LNCaP clone FGC (cell line): ENCODE measurements at regions not wholly inside any gene's neighbourhood (a gene's known extent, or its start where the extent isn't known, plus 50 kb on each side); places are given as distances from the start of the nearest gene placed in this dataset.

Source experiments
- DNase-seq: peaks from one replicate; pipeline ENCODE4 v3.0.0-alpha.2; 2011; ENCODE audit warnings: low read depth
- H3K4me3 ChIP-seq: 2 replicates; pipeline ENCODE4 v1.5.1; 2011; ENCODE audit warnings: mild to moderate bottlenecking, low read depth, low read length, control low read depth
- CTCF ChIP-seq: IDR thresholded peaks from 2 replicates; pipeline ENCODE4 v1.5.1; 2012; ENCODE audit warnings: mild to moderate bottlenecking; ENCODE audit not compliant: control insufficient read depth, insufficient read depth; ENCODE audit errors: extremely low read depth

DNA sequence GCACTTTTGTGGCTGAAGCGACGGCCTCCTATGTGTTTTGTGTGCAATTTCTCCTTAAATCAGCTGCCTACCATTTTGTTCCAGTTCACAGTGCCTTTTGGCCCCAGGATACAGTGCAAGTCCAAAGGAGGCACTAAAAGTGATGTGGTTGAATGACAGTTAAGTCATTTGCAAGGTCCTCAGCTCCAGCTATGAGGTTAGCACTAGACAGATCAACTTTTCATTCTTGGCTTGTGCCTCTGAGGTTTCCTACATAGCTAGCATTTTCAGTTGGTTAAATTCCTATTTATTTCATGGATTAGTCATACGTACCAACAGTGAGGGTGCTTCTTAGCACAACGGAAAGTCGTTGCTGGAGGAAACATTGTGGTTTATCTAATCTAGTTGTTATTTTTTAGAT, 59.3 kb upstream of the NTPCR start:
- no peak for TF ChIP-seq CTCF
- no peak for DNase-seq
- no peak overlapping the region for H3K4me3 ChIP-seq

GRCh38 chr1:232891656-232892317, 58.6 kb upstream of the NTPCR start:
- no peak for TF ChIP-seq CTCF
- DNase-seq: no peak
- H3K4me3 ChIP-seq: no peak overlapping the region

DNA sequence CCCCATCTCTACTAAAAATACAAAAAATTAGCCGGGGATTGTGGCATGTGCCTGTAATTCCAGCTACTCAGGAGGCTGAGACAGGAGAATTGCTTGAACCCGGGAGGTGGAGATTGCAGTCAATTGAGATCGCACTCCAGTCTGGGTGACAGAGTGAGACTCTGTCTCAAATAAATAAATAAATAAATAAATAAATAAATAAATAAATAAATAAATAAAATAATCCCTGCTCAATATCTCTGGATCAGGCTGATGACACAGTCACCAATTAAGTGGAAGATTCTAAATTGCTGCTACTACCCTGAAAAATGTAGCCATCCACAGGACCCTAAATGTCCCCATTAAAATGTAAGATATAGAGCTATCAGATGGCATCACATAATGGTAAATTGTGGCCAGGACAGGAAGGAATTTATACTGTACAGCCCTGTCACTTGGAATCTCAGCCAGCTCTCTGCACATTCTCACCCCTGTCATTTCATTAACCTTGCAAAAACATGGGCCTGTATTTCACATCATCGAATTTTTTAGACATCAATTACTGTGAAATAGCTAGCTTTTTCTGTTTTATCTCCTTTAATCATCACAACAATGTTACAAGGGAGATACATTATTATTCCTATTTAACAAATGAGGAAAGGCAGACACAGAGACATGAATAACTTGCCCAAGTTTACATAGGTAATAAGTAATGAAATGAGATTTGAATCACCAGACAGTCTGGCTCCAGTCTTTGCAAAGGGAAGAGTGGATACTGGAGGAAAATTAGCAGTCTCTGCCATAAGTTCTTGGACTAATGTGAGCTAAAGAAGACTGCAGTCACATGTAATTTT, 56.7 kb upstream of the NTPCR start:
- H3K4me3 ChIP-seq: no peak overlapping the region
- no peak for TF ChIP-seq CTCF
- DNase-seq: no peak

- TF ChIP-seq CTCF: no peak
- no peak for DNase-seq
These were observed 56.0 kb upstream of the NTPCR start for GRCh38 chr1:232894436-232894835.

GRCh38 chr1:232897949-232898465, 52.4 kb upstream of the NTPCR start:
- TF ChIP-seq CTCF: no peak
- DNase-seq: no peak
- H3K4me3 ChIP-seq: no peak overlapping the region

More at GRCh38 chr1:232894436-232894835, 56.0 kb upstream of the NTPCR start:
- H3K4me3 ChIP-seq: no peak overlapping the region

DNA sequence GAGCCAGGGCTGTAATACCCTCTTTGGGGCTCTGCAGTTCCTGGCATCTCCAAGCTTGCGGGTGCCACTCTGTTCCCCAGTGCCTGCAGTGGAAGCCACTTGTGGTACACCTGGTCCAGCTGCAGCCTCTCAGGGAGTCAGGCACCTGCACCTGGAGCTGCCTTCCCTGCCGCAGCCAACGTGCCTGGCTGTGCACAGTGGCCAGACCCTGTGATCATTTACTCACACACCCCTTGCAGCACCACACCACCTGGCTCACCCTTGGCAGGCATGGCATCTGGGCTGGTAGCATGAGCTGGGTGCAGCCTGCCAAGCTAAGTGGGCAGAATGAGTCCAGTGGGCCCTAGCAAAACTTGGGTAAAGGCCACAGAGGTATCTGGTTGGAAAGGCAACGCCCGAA, 51.1 kb upstream of the NTPCR start:
- DNase-seq: no peak
- H3K4me3 ChIP-seq: no peak overlapping the region
- TF ChIP-seq CTCF: no peak
